ENCODE measurements at regions not wholly inside any gene's neighbourhood (a gene's known extent, or its start where the extent isn't known, plus 50 kb on each side); places are given as distances from the start of the nearest gene placed in this dataset.

- TF ChIP-seq ZFX (IDR thresholded peaks at IDR 0.05; ENCODE audit: borderline replicate concordance) (no peak), CTCF (IDR thresholded peaks at IDR 0.05) (no peak)
- H3K27ac ChIP-seq: no peak overlapping the region
Observed at GRCh38 chr3:144516026-144516425, 544.4 kb downstream of the DIPK2A start.

GRCh38 chr3:144516589-144516988, 545.0 kb downstream of the DIPK2A start:
- H3K27ac ChIP-seq: no peak overlapping the region
- TF ChIP-seq CTCF (IDR thresholded peaks at IDR 0.05): no peak
- no peak for TF ChIP-seq ZFX (IDR thresholded peaks at IDR 0.05; ENCODE audit: borderline replicate concordance)

GRCh38 chr3:144521131-144521530, 549.5 kb downstream of the DIPK2A start:
- no peak for TF ChIP-seq ZFX (IDR thresholded peaks at IDR 0.05; ENCODE audit: borderline replicate concordance)
- TF ChIP-seq CTCF (IDR thresholded peaks at IDR 0.05): no peak

GRCh38 chr3:144522456-144522855, 550.8 kb downstream of the DIPK2A start:
- TF ChIP-seq CTCF (IDR thresholded peaks at IDR 0.05) (no peak), ZFX (IDR thresholded peaks at IDR 0.05; ENCODE audit: borderline replicate concordance) (no peak)
- H3K27ac ChIP-seq: no peak overlapping the region

More at GRCh38 chr3:144521131-144521530, 549.5 kb downstream of the DIPK2A start:
- no peak overlapping the region for H3K27ac ChIP-seq

- no peak overlapping the region for H3K27ac ChIP-seq
- TF ChIP-seq ZFX (IDR thresholded peaks at IDR 0.05; ENCODE audit: borderline replicate concordance) (no peak), CTCF (IDR thresholded peaks at IDR 0.05) (no peak)
Observed at GRCh38 chr3:144523396-144523795, 551.8 kb downstream of the DIPK2A start.

GRCh38 chr3:144524531-144524930, 552.9 kb downstream of the DIPK2A start:
- TF ChIP-seq CTCF (IDR thresholded peaks at IDR 0.05) (no peak), ZFX (IDR thresholded peaks at IDR 0.05; ENCODE audit: borderline replicate concordance) (no peak)

GRCh38 chr3:144529566-144529965, 557.9 kb downstream of the DIPK2A start:
- TF ChIP-seq ZFX (IDR thresholded peaks at IDR 0.05; ENCODE audit: borderline replicate concordance) (no peak), CTCF (IDR thresholded peaks at IDR 0.05) (no peak)
- H3K27ac ChIP-seq: no peak overlapping the region

More at GRCh38 chr3:144524531-144524930, 552.9 kb downstream of the DIPK2A start:
- no peak overlapping the region for H3K27ac ChIP-seq

Data from 22Rv1 (cell line).